ENCODE measurements at regions not wholly inside any gene's neighbourhood (a gene's known extent, or its start where the extent isn't known, plus 50 kb on each side); places are given as distances from the start of the nearest gene placed in this dataset.

- Histone ChIP-seq H3K27me3 (ENCODE audit: control insufficient read depth in 1 of 2, insufficient read depth in 2 of 2, low read length in 2 of 2) (peaks cover 4 to 5% of the 10 kb centered on the region in 2 experiments), H3K9me3 (ENCODE audit: control insufficient read depth in 1 of 2, insufficient read depth in 1 of 2, low read length in 2 of 2) (peaks cover 0 to 7% of the 10 kb centered on the region in 2 experiments), H3K27ac (ENCODE audit: low read depth in 1 of 2, low read length in 2 of 2) (no peak overlapping the region), H3K36me3 (ENCODE audit: insufficient read depth, low read length) (no peaks in the 10 kb centered on the region), H3K4me3 (ENCODE audit: low read length) (no peak overlapping the region), H3K4me1 (ENCODE audit: insufficient read depth, low read length) (no peaks in the 10 kb centered on the region)
- Mint-ChIP-seq H3K27me3 (peaks cover 37% of the 10 kb centered on the region), H3K36me3 (ENCODE audit: low read depth) (no peaks in the 10 kb centered on the region), H3K9me3 (peaks cover 3% of the 10 kb centered on the region), H3K27ac (no peak overlapping the region), H3K4me1 (ENCODE audit: low read depth) (no peaks in the 10 kb centered on the region), H3K4me3 (no peak overlapping the region)
- CTCF ChIA-PET = no interaction called here
- DNase-seq (no peak), ATAC-seq (ENCODE audit: poor library complexity) (no peak)
- POLR2A ChIA-PET = no interaction called here
- intact Hi-C loops (cut with DNase I, micrococcal nuclease) = no loop called here
- no peak for TF ChIP-seq CTCF (IDR thresholded peaks at IDR 0.05)
These were observed 51.9 kb upstream of the SH3PXD2B start for GRCh38 chr5:172506251-172506650.

- no peak overlapping the region for H3K27ac ChIP-seq (ENCODE audit: low read depth in 1 of 2, low read length in 2 of 2)
- Mint-ChIP-seq H3K9me3 (no peaks in the 10 kb centered on the region), H3K36me3 (ENCODE audit: low read depth) (no peaks in the 10 kb centered on the region), H3K4me1 (ENCODE audit: low read depth) (no peaks in the 10 kb centered on the region), H3K27me3 (peaks cover 34% of the 10 kb centered on the region), H3K4me3 (no peak overlapping the region), H3K27ac (no peak overlapping the region)
- no peak for ATAC-seq (ENCODE audit: poor library complexity)
- ChIA-PET CTCF (no interaction called here), POLR2A (no interaction called here)
- no peak for DNase-seq
- no peaks in the 10 kb centered on the region for H3K36me3 ChIP-seq (ENCODE audit: insufficient read depth, low read length)
- H3K27me3 ChIP-seq (ENCODE audit: control insufficient read depth in 1 of 2, insufficient read depth in 2 of 2, low read length in 2 of 2) = peaks cover 4 to 5% of the 10 kb centered on the region in 2 experiments
- peaks cover 0 to 7% of the 10 kb centered on the region in 2 experiments for H3K9me3 ChIP-seq (ENCODE audit: control insufficient read depth in 1 of 2, insufficient read depth in 1 of 2, low read length in 2 of 2)
- H3K4me1 ChIP-seq (ENCODE audit: insufficient read depth, low read length) = no peaks in the 10 kb centered on the region
- intact Hi-C loops (cut with DNase I, micrococcal nuclease) = no loop called here
- H3K4me3 ChIP-seq (ENCODE audit: low read length) = no peak overlapping the region
- TF ChIP-seq CTCF (IDR thresholded peaks at IDR 0.05) = no peak
These were observed 51.5 kb upstream of the SH3PXD2B start for GRCh38 chr5:172505845-172506244.

- H3K27ac Mint-ChIP-seq = no peak overlapping the region
- Histone ChIP-seq H3K36me3 (ENCODE audit: insufficient read depth, low read length) (no peaks in the 10 kb centered on the region), H3K4me3 (ENCODE audit: low read length) (no peak overlapping the region), H3K27ac (ENCODE audit: low read depth in 1 of 2, low read length in 2 of 2) (no peak overlapping the region), H3K4me1 (ENCODE audit: insufficient read depth, low read length) (no peaks in the 10 kb centered on the region), H3K9me3 (ENCODE audit: control insufficient read depth in 1 of 2, insufficient read depth in 1 of 2, low read length in 2 of 2) (peaks cover 0 to 7% of the 10 kb centered on the region in 2 experiments), H3K27me3 (ENCODE audit: control insufficient read depth in 1 of 2, insufficient read depth in 2 of 2, low read length in 2 of 2) (peaks cover 4 to 5% of the 10 kb centered on the region in 2 experiments)
- ChIA-PET CTCF (no interaction called here), POLR2A (no interaction called here)
- peaks cover 30% of the 10 kb centered on the region for H3K27me3 Mint-ChIP-seq
- ATAC-seq (ENCODE audit: poor library complexity) (no peak), DNase-seq (no peak)
- no peaks in the 10 kb centered on the region for H3K36me3 Mint-ChIP-seq (ENCODE audit: low read depth)
- H3K4me1 Mint-ChIP-seq (ENCODE audit: low read depth) = no peaks in the 10 kb centered on the region
- TF ChIP-seq CTCF (IDR thresholded peaks at IDR 0.05) = no peak
- H3K9me3 Mint-ChIP-seq = no peaks in the 10 kb centered on the region
- intact Hi-C loops (cut with DNase I, micrococcal nuclease) = no loop called here
- no peak overlapping the region for H3K4me3 Mint-ChIP-seq
These were observed 51.1 kb upstream of the SH3PXD2B start for GRCh38 chr5:172505403-172505759.
